HG03064 (cell line): ENCODE measurements at regions not wholly inside any gene's neighbourhood (a gene's known extent, or its start where the extent isn't known, plus 50 kb on each side); places are given as distances from the start of the nearest gene placed in this dataset.
"Not testable (repeated sequence)": the region's sequence is repeated elsewhere in the genome, so short reads cannot be mapped to it uniquely, and the experiment has no call there.

Experiments
- ATAC-seq: cut with Tn5 transposase; IDR thresholded peaks from one replicate; pipeline ENCODE4 v1.9.1; 2021; ENCODE audit warnings: low read depth; ENCODE audit not compliant: unreplicated experiment

DNA sequence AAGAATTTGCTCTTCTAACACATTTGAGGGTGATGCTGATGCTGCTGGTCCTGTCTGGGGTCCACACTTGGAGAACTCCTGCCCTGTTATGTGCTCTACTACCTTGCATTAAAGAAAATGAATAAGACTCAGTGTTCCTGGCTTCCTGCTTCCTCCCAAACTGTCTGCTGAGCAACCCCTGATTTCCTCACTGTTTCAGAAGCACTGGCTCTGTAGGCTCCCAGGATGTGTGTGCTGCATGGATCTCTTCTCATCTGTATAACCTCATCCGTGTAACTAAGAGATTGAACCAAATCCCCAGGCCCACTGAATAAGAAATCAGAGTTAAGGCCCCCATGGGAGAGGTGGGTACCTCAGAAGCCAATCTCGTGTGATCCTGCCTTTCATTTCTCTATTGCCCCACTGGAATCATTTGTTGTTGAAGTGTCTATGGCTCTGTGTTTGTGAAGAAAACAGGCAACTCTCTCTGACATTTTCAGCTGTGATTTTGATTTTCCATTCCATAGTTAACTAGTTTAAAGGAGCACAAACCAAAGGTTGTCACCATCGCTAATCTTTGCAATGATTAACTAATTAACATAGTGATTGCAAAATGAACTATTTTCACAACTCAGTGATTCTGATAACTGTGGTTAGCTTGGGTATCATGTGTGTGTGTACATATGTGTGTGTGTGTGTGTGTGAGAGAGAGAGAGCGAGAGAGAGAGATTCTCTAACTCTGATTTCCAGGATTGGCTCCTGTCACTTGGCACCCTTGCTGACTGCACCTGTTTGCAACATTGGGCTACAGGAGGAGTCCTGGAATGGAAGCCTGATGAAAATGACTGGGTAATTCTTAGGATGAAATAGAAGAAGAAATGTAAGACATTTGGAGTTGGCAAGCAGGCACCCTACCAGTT lies 196.2 kb downstream of the SLC38A4 start:
- no peak for ATAC-seq

DNA sequence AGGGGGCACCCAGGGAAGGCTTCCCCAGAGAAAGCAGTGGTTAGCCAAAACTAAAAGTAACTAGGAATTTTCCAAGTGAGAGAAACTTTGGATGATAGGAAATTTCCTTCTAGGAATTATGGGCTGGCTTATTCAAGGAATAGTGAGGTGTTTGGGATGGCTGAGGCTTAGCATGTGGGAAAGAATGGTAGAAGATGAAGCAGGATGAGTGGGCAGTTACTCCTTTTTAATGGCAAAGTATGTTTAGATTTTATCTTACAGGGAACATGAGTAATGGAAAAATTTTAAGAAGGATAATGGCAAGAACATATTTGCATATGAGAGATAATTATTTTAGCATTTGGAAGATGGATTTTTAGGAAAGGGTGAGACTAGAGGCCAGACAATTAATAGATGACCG lies 197.6 kb downstream of the SLC38A4 start:
- no peak for ATAC-seq

DNA sequence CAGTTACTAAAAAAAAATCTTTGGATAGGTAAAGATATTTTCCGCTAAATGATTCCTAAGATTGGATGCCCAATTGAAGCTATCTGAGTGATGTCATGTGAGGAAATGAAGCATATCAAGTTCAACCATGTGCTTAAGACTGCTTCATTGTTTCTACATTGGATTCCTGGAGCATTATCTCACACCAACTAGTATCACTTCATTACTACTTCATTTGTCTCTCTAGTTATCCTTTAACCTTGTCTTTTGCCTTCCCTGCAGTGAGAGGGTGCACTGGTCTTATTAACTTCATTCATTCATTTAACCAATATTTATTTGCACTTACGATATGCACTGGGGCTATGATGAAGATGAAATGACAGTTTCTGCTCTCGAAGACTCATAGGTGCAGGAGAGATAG lies 198.1 kb downstream of the SLC38A4 start:
- no peak for ATAC-seq

- ATAC-seq: not testable (repeated sequence)
These were observed 206.3 kb downstream of the SLC38A4 start for GRCh38 chr12:46619474-46619873.

GRCh38 chr12:46617737-46618136 lies 208.1 kb downstream of the SLC38A4 start:
- not testable (repeated sequence) for ATAC-seq

DNA sequence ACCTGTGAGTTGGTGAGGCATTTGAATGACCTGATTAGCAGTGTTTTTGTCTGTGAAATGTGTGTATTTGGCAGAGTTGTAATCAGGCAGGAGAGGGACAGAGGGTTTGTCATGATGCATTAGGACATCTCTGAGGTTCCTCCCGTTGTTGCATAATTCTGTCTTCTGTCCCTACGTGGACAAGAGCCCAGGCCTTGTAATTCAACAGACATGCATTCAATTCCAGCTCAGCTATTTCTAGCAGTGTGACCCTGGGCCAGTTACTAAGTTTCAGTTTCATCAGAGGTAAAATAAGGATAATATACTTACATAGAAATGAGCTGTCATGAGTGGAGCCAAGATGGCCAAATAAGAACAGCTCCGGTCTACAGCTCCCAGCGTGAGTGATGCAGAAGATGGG lies 208.6 kb downstream of the SLC38A4 start:
- ATAC-seq: no peak

DNA sequence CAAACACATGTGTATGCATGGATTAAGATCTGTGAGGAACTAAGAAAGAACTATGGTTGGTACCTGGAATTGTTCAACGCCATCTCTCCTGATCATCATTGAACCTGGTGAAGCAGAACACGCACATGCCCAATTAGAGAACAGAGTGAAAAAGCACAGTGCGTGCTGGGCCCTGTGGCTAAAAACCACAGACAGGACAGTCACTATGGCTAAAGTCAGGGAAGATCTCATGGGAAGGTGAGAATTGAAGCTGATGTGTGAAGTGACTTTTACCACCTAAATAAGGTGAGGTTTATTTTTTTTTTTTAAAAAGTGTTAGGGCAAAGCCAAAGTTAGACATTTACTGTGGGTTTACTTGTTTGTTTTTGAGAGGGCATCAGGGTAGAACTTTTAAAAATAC lies 215.0 kb downstream of the SLC38A4 start:
- ATAC-seq: no peak

- ATAC-seq: no peak
These were observed 216.1 kb downstream of the SLC38A4 start for GRCh38 chr12:46609674-46610073.

- no peak for ATAC-seq
These were observed 216.5 kb downstream of the SLC38A4 start for GRCh38 chr12:46609273-46609623.

DNA sequence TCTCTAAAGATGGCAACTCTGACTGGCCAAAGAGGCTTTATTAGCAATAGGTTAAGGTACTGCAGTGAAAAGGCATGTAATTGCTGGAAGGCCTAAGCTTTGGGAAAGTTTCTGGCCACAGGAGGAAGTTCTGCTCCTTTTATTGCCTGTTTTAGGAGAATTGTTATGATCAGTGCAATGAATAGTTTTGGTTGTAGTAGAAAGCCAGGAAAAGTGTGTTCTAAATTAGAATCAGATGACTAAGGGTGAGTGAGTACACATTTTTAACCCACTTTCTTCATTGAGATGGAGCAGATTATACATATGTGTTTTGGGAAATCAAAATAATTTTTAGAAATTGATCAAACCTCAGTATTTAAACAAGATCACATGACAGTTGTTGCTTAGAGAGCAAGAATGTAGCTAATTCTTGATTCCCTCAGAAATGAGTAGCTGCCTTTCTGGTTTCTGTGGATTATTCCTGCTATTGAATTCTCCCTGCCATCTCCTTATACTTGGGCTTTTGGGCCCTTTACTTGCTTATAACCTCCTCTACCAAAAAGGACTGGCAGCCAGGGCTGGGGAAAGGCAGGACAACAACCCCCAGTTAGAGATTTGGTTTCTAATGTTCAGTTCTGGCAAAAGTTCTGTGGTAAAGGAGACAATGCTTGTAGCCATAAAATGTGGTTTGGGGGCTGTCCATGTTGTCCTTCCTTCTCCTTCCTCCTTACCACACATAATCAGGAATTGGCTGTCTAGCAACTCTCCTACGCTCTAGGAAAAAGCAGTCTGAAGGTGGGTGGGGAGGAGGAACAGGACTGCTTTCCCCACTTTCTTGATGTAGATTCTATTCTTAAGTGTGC lies 217.1 kb downstream of the SLC38A4 start:
- ATAC-seq: no peak

GRCh38 chr12:46604684-46605083 lies 221.1 kb downstream of the SLC38A4 start:
- ATAC-seq: no peak

DNA sequence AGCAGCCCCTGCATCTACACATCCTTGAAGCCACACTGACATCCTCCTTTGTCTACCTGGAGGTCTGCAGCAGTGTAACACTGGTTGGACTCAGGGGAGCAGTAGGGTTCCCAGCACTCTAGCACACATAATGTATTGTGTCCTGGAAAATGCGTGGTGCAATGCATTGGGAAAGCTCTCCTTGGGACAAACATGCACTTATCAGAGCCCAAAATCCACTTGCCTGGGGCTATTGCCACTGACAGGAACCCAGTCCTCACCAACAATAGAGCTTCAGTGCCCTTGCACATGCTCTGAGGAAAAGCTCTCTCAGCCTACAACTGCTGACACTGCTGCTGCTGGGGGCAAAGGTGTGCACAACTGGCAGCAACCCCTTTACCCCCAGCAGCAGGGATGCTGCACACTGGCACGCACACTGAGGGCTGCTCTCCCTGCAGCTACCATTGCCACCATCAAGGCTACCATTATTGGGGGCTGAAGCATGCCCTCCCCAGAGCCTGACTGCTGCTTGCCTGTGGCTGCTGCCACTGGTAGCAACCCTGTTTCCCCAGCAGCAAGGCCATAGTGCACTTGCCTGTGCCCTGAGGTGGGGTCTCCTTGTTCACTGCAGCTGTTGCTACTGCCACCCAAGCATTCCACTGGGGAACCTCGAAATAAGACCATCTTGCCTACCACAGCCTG lies 221.9 kb downstream of the SLC38A4 start:
- no peak for ATAC-seq

DNA sequence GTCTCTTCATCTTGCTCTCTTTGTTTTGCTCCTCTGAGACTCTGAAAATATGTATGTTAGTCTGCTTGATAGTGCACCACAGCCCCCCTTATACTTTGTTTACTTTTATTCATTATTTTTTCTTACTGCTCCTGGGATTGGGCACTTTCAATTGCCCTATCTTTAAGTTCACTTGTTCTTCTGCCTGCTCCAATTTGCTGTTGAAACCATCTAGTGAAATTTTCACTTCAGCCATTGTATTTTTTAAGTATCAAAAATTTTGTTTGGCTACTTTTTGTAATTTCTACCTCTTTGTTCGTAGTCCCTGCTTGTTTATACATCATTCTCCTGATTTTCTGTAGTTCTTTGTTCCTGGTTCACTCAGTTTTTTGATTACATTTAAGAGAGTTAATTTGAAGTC lies 223.3 kb downstream of the SLC38A4 start:
- ATAC-seq: no peak

DNA sequence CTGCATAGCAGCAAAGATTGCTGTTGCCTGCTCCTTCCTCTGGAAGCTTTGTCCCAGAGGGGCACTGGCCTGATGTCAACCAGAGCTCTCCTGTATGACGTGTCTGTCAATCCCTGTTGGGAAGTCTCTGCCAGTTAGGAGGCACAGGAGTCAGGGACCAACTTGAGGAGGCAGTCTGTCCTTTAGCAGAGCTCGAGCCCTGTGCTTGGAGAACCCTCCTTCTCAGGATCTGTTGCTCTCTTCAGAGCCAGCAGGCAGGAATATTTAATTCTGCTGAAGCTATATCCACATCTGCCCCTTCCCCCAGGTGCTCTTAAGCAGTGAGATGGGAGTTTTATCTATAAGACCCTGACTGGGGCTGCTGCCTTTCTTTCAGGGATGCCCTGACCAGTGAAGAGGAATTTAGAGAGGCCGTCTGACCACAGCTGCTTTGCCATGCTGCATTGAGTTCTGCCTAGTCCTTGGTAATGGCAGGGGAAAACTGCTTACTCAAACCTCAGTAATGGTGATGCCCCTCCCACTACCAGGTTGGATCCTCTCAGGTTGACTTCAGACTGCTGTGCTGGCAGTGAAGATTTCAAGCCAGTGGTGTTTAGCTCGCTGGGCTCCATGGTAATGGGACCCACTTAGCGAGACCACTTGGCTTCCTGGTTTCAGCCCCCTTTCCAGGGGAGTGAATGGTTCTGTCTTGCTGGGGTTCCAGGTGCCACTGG lies 218.6 kb upstream of the SLC38A2 start:
- ATAC-seq: no peak

- ATAC-seq: no peak
These were observed 213.5 kb upstream of the SLC38A2 start for GRCh38 chr12:46585854-46586621.

- ATAC-seq: not testable (repeated sequence)
These were observed 211.5 kb upstream of the SLC38A2 start for GRCh38 chr12:46584098-46584497.

DNA sequence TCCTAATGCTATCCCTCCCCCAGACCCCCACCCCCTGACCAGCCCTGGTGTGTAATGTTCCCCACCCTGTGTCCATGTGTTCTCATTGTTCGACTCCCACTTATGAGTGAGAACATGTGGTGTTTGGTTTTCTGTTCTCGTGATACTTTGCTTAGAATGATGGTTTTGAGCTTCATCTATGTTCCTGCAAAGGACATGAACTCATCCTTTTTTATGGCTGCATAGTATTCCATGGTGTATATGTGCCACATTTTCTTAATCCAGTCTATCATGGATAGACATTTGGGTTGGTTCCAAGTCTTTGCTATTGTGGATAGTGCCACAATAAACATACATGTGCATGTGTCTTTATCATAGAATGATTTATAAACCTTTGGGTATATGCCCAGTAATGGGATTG lies 209.4 kb upstream of the SLC38A2 start:
- ATAC-seq: not testable (repeated sequence)

DNA sequence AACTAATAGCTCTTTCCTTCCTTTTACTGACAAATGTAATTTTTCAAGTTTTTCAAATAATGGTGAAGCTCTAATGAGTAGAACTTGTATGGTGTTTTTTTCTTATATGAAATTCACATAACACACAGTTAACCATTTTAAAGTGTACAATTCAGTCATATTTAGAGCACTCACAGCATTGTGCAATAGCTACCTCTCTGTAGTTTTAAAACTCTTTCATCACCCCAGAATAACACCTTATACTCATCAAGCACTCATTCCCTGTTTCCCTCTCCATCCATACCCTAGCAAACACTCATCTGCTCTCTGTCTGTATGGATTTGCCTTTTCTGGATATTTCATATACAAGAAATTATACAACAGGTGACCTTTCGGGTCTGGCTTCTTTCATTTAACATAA lies 207.9 kb upstream of the SLC38A2 start:
- ATAC-seq: no peak

- ATAC-seq: no peak
These were observed 206.9 kb upstream of the SLC38A2 start for GRCh38 chr12:46579474-46579873.
